ENCODE measurements at regions not wholly inside any gene's neighbourhood (a gene's known extent, or its start where the extent isn't known, plus 50 kb on each side); places are given as distances from the start of the nearest gene placed in this dataset.
"Not testable (repeated sequence)": the region's sequence is repeated elsewhere in the genome, so short reads cannot be mapped to it uniquely, and the experiment has no call there.

DNA sequence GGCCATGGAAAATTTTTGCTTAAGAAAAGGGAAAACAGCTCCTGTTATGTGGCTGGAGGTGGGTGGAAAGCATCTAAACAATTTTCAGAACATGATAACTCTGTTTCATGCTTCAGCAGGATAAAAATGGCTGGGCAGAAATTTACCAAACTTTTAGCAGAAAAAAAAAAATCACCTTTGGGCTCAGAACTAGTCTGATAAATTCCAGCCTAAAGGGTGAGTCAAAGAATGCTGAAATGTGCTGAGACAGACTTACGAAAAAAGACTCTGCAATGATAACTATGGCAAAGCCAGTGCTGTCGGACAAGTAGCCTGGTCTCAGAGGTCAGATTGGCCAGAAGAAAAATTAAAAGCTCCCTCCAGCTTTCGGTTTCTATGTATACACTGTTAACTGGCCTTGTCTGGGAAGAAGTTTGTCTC is 123.6 kb downstream of the LRATD1 start:
- no peak for DNase-seq

DNA sequence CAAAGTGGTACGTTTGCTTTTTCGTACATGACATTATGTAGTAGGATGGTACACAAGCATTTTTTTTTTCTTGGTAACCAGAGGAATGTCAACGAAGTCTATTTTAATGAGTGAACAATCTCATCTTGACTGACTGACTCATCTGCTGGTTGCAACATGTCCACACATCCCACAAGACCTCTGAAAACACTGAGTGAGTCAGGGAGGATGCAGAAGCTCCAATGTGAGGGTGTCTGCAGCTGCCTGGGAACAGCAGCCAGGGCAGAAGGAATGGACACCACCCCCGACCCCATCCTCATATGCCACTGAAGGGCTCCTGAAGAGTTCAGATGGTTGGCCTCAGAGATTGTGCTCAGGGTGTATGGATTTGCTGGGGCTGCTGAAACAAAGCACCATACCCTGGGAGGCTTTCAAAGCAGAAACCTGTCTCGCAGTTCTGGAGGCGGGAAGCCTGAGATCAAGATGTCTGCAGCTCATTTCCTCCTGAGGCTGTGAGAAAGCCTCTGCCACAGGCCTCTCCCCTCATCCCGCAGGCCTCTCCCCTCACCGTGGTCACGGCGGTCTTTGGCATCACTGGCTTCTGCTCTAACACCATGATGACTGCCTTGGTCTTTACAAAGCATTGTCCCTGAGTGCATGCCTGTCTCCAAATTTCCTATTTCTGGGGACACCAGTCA is 124.6 kb downstream of the LRATD1 start:
- no peak for DNase-seq

DNA sequence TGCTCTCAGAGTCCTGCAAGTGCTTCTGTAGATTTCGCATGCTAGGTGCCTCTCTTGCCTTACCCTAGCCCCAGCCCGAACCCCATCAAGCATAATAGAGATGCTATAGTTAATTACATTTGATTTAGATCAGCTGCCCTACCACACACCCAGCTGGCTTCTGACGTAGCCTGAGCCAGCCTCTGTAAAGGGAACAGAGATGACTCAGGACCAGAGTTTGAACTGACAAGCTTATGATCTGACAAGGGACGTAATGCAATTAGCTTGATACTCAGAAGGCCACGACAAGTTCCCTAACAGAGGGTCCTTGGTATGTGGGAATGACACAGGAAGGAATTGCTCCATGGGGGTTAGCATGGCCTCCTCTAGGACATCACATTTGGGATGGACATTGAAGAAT is 126.6 kb downstream of the LRATD1 start:
- DNase-seq = no peak

DNA sequence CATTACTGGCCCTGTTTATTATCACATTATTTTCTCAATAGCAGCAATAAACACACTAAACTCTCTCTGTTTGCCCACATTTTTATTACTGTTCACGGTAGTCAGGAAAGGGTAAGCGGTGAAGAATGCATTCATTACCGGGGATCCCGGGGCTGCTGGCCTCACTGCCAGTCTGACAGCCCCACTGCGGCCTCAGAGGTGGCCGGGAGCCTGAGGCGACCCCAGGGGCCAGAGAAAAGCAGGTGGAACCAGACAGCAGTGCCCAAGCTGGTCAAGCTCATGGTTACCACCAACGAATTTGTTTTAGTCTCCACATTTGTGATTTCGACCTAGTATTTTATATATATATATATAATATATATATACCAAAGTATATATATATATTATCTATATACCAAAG is 127.7 kb downstream of the LRATD1 start:
- DNase-seq = no peak

DNA sequence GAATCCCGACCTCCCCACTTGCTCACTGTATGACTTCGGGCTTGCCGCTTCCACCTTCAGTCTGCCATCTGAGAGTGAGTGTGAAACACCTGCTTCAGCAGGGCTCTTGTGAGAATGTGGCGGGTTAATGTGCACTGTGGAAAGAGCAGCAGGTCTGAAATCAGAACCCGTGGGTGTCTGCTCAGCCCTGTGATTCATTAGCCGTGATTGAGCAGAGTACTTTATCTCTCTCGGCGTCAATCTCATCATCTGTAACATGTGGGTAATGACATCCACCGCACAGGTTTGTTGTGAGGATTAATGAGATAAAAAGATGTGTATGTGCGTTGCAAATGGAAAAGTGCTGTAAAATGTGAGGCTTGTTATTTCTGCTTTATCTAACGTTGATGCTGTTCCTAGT is 128.6 kb downstream of the LRATD1 start:
- no peak for DNase-seq

DNA sequence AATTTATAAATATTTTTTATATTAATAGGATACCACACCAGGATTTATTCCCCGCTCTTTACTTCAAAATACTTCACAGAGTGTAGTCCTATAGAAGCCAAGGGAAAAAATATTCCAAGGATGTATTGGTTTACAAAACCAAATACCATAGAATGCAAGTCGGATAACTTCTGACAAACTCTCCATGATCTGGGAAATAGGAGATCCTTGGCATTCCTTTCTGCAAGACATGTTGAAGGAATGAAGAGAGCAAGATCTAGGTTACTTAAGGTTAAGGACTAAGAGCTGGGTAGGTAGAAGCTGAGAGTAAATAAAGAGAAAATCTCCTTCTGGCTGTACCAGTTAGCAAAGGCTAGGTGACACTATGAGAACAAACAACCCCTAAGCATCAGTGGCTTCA is 141.2 kb downstream of the LRATD1 start:
- no peak for DNase-seq

DNA sequence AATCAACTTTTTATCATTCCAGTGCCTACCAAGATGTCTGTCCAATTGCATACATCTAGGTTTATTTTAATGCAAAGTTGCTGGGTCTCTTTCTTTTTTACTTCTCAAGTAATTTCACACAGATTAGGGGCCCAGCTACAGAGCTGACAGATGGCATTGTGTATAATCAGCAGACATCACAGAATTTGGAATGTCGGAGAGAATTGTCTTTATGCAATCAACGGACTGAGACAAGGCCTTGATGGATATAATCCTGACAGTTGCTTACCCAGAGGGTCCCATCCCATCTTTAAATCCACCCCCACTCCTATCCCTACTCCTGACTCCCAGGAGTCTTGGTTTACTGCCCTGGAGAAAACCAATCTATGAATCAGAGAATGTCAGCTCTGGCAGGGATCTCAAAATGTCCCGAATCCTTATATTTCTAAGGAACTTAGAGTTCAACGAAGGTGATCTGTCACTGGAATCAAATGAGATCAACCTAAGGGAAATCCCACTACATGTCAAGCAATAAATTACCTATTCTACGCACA is 142.0 kb downstream of the LRATD1 start:
- DNase-seq = no peak

DNA sequence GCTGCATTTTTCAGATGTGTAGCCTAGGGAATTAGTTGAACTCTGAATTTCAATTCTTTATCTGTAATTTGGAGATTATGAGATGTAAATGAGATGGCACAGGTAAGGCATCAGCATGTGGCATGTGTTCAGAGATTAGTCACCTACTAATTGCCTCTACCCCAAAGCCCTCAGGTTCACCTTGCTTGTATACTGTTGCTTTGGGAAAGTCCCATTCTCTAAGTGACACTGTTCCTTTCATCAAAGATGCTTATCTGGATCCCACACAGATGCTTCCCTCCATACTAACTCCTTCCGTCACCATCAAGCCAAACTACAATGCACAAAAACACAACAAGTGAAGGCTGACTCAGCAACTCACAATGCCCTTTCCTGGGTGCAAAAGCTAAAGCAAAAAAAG is 143.7 kb downstream of the LRATD1 start:
- no peak for DNase-seq

DNA sequence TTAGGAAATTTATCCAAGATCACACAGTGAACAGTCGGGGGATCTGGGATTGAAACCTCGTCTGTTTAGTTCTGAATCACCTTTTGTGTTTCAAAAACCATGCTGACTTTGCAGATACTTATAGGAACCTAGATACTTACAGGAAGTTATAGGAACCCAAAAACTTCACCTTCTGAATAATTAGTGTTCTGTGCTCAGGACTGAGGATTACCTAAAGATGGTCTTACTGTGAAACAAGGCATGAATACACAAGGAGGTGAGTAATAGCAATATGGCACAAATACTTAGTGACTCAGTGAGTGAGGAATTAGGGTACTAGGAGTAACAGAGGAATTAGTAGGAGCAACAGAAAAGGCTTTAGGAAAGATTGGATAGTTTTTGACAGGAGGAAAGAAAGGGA is 145.5 kb downstream of the LRATD1 start:
- no peak for DNase-seq

DNA sequence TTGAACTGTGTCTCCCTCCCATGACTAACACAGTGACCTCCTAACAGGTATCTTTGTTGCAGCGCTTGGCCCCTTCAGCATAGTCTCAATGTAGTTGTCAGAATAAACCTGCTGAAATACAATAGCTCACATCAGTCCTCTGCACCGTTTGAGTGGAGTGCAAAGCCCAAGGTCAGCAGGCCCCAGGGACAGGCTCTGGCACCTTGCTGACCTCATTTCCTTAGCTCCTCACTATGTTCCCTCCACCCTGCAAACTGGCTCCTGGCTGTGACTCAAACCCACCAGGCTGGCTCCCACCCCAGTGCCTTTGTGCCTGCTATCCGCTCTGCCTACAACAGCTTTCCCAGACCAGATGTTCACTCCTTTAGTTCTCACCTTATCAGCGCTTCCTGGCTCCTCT is 146.7 kb downstream of the LRATD1 start:
- DNase-seq = no peak

DNA sequence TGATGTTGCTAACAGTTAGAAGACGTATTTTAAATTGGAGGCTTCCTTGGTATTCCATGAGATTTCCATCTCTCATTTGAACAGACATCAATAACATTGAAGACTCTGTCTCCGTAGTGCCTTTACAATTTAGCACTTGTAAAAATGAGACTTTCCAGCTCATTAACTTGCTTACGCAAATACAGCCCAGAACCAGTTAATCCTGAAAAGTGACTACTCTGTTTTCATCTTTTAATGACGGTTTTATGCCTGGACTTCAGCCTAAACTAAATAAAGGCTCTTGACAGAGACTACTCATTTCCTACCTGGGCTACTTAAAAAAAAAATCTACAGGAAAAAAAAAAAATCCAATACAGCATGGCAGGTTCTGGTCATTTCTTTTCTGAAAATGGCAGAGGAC is 148.6 kb downstream of the LRATD1 start:
- DNase-seq = no peak

DNA sequence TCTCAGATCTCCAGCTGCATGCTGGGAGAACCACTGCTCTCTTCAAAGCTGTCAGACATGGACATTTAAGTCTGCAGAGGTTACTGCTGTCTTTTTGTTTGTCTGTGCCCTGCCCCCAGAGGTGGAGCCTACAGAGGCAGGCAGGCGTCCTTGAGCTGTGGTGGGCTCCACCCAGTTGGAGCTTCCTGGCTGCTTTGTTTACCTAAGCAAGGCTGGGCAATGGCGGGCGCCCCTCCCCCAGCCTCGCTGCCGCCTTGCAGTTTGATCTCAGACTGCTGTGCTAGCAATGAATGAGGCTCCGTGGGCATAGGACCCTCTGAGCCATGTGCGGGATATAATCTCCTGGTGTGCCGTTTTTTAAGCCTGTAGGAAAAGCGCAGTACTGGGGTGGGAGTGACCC is 156.3 kb downstream of the LRATD1 start:
- DNase-seq = not testable (repeated sequence)

DNA sequence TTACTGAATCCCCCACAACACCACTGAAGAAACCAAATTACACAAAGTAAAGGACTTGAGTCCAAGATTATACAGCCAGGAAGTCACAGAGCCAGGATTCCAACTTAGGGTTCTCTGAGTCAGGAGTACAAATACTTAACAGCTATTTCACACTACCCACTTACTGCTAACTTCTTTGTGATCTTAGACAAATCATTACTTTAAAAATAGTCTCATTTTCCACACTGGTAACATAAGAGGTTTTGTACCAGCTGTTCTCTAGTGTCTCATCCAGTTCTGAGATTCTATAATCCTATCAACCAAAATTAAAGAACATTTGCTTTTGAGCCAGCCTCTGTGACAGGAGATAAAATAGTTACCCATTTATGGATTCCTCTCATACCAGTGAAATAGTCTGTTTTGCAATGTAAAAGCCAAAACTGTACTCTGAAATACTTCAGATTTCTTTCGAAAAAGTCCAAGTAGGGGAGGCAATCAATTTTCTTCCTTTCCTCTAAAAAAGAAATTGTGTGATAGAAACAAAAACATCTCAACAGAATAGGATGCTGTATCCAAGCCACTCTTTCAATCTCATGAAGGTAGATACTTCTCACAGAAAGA is 157.6 kb downstream of the LRATD1 start:
- DNase-seq = no peak

DNA sequence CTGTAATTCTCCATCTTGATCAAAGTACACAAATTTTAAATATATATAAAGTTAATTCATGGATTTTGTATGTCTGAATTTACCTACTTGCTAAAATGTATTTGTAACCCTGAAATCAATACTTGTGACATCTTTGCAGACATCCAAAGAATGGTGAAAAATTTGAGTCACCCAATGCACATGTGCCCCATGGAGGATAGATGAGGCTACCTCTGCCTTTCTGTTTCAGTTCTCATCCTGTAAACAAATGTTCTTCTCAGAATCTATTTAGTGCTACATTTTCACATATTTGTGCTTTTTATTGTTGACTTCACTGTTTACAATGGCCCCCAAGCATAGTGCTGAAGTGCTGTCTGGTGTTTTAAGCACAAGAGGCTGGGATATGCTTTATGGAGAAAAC is 171.5 kb downstream of the LRATD1 start:
- no peak for DNase-seq

DNA sequence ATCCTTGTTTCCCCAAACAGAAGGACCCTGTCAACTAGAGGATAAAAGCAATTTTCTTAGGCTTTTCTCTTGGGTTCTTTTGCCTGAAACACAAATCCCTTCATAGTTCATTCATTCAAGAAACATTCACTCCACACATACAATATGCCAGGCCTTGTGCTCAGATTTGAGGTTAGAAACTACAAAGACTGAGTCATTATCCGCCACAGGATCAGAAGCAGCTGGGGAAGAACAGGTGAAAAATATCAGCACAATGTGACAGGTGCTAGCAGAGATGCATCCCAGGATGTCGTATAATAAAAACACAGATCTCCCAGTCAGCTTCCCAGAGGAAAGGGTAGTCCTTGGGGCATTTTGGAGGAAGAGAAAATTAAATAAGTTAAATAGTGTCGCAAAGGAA is 172.4 kb downstream of the LRATD1 start:
- DNase-seq = no peak

DNA sequence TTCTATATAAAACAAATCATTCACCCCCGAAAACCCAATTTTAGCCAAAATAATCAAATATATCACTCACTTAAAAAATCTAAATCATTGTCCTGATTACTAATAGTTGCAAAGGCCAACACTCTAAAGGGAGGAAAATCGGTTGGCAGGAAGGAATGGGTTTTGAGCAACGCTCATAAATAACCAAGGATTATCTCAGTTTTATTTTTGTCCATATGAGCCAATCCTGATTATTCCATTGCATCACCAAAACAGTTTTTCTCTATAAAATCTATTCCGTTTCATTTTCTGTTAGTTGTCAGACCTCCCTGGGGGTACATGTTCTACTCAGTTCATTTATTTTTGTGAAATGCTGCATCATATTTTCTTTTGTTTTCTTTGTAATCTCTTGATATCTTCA is 174.1 kb downstream of the LRATD1 start:
- DNase-seq = no peak

DNA sequence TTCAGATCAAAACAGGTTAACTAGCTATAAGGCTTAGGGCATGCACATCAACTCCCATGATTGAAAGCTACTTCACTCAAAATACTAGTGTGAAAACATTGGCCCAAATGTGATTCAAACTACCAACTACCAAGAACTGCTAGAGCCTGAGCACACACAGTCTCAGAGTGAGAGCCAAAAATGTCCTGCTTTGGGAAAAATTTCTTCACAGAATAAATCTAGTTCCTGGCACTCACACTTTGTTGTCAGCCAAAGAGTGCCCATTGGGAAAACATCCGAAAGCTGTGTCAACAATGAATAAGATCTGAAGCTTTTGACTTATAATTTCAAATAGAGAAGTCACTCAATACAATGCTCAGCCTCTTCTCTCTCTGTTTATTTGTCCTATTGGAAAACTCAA is 182.7 kb downstream of the LRATD1 start:
- no peak for DNase-seq

DNA sequence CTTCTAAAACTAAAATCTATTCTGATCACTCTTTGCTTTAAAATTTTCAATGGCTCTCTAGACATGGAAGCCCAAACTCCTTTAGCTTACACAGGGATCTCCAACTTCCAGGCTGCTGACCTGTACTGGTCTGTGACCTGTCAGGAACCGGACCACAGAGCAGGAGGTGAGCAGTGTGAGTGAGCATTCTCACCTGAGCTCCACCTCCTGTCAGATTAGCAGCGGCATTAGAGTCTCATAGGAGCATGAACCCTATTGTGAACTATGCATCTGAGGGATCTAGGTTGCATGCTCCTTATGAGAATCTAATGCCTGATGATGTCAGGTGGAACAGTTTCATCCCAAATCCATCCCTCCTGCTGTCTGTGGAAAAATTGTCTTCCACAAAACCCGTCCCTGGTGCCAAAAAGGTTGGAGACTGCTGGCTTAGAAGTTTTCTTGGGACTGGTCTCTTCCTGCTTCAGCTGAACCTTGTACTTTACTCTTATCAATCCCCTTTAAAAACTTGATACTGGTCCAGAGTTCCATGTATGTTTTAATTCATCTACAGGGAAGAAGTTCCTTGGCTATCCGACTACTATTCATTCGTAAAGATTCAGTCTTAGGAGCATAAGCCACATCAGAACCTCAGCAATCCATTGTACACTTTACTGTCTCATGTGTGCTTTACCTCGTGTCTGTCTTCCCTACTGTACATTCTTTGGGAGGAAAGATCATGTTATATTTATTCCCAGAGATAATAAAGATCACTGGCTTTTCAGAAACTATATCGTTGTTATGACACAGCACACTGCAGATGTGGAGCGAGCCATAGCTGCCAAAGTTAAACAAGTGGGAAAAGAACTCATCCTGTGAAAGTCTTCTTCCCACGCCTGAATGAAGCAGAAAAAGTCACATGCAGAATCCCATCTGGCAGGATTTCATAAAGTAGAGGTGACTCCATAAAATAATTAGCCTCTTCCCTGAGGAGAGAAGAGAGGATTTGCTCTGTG is 183.8 kb downstream of the LRATD1 start:
- DNase-seq = no peak

DNA sequence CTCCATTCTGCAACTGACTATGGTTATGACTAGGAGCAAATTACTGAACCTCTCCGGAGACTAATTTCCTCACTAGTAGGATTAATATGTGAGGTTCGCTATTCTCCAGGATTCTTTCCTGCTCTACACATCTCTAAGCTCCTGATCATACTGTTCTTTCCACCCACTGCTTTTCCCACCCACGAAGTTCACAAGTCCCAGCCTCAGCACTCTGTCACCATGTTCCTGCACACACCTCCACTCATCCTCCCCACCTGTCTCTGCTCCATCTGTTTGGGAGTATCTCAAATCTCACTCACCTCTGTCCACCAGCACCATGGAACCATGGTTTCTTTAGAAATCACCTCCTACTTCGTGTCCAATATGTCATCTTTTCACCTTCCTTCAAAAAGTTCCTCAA is 185.3 kb downstream of the LRATD1 start:
- no peak for DNase-seq

DNA sequence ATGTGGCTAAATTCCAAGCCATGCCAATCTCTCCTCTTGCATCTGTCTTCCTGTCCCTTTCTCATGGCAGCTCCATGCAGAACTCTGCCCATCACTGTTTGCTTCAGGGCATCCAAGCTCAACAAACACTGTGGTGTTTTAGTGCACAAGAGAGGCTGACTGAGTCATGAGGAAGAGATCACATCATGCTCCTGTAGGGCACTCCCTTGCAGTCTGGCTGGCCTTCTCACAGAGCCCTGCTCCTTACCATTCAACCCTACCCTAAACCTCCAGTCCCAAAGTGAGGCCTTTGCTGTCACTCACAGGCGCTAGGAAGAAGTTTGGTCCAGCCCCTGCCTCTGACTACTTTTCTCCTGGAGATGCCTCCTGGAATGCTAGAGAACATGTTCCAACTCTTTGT is 194.0 kb downstream of the LRATD1 start:
- no peak for DNase-seq

DNA sequence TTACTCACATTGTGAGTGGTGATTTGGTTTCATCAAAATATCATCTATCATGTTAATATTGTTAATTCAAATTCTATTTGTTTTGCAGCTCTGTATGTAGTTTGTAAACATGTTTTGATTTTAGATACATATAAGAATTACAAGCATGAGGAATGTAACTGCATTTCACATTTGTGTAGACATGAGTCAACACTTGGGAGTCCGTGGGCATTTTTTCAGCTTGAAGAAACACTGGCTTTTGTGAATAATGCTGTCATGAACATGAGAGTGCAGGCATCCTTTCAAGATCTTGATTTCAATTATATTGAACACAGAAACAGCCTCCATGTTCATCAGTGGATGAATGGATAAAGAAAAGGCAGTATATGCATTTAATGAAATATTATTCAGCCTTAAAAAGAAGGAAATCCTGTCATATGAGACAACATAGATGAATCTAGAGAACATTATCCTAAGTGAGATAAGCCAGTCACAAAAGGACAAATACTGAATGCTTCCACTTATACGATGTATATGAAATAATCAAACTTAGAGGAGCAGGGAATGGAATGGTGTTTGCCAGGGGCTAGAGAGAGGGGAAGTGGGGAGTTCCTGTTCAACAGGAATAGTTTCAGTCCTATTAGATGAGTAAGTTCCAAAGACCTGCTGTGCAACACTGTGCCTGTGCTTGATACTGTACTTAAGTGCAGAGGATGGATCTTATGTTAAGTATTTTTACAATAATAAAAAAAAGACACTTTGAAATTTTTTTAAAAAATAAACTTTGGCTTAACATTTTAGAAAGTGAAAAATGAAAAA is 194.9 kb downstream of the LRATD1 start:
- no peak for DNase-seq

DNA sequence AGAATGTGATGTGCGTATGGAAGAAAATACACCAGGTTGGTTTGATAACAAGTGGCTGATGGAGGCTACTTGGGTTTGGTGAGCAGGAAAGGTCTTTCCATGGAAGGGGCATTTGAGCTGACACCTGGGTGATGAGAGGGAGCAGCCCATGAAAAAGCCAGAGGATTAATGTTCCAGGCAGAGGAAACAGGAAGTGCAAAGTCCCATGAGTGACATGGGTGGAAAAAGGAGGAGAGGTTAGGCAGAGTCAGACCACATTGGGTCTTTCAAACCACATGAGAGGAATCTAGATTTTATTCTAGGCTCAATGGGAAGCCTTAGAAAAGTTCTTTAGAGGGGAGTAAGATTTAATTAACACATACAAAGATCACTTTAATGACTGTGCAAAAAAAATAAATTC is 195.7 kb downstream of the LRATD1 start:
- no peak for DNase-seq

DNA sequence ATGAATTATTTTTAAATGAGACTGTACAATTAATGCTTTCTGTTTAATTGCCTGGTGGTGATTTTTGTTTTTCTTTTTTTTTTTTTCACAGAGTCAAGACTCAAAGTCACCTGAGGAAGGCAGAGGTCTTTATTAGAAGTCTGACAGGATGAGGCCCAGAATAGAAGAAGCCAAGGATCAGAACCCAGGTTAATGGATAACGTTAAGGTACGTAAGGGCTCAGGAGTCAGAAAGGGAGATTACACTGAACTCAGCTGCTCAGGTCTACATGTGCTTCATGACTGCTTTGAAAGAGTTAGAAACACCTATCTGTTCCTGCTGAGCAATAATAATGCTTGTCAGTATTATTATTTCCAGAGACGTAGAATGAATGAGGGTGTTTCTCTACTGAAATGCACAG is 196.5 kb downstream of the LRATD1 start:
- DNase-seq = no peak
